ENCODE measurements at regions not wholly inside any gene's neighbourhood (a gene's known extent, or its start where the extent isn't known, plus 50 kb on each side); places are given as distances from the start of the nearest gene placed in this dataset.
"Not testable (repeated sequence)": the region's sequence is repeated elsewhere in the genome, so short reads cannot be mapped to it uniquely, and the experiment has no call there.

DNA sequence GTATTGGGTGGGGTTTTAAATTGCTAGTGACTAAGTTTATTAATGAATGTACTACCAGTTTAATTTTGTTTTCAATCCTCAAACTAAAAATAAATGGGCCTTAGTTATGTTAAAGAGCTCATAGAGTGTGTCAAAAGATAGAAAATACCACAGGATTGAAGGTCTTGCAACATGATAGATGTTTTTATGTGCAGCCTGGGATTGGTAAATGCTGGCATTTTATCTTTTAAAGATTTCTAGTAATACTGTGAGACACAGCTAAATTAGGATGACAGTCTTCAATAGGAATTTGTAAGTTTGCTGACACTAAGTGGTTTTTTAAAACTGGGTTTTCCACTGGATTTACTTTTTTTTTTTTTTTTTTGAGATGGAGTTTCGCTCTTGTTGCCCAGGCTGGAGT, 122.3 kb downstream of the HAUS1 start:
- no peak for DNase-seq (ENCODE audit: low spot score)

DNA sequence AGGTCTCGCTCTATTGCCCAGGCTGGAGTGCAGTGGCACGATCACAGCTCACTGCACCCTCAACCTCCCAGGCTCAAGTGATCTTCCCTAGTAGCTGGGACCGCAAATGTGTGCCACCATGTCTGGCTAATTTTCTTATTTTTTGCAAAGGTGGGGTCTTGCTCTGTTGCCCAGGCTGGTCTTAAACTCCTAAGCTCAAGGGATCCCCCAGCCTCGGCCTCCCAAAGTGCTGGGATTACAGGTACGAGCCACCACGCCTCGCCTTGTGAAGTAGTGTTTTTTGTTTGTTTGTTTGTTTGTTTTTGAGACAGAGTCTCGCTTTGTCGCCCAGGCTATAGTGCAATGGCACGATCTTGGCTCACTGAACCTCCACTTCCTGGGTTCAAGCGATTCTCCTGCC, 125.5 kb downstream of the HAUS1 start:
- not testable (repeated sequence) for DNase-seq (ENCODE audit: low spot score)

- no peak for DNase-seq (ENCODE audit: low spot score)
Observed at GRCh38 chr18:46236156-46236555, 132.0 kb downstream of the HAUS1 start.

DNA sequence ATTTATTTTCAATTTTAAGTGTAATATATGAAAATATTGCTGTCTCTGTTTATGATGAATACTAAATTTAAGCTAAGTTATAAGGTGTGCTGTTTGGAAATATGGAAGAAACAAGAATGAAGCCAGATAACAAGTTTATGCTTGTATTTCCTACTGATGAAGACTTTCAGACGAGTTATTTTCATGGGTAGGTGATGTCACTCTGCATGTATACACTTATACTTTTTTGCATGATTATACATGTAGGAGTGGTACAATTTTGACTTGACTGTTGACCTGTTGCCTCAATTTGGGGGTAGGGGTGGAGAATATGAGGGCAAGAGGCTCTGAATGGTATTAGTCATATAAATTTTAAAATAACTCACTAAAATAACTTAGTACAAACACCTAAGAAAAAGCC, 133.7 kb downstream of the HAUS1 start:
- no peak for DNase-seq (ENCODE audit: low spot score)

DNA sequence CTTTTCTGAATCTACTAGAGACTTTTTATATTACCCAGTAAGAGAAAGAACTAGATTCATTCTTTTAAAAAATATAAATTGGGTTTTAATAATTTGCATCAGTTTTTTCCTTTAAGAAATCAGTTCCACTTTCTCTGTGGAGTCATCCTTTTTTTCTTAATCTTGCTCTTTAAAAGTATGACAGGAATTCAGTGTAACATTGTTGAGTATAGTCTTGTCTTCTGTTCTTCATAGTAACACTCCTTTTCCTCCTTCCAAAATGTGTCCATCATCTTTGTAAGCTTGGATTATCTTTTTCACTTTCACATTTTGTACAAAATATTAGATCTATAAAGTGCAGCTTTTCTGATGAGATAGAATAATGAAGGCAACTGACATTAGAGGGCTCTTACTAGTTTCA, 135.4 kb downstream of the HAUS1 start:
- DNase-seq (ENCODE audit: low spot score): no peak

GRCh38 chr18:46239998-46240397, 135.8 kb downstream of the HAUS1 start:
- DNase-seq (ENCODE audit: low spot score): no peak

DNA sequence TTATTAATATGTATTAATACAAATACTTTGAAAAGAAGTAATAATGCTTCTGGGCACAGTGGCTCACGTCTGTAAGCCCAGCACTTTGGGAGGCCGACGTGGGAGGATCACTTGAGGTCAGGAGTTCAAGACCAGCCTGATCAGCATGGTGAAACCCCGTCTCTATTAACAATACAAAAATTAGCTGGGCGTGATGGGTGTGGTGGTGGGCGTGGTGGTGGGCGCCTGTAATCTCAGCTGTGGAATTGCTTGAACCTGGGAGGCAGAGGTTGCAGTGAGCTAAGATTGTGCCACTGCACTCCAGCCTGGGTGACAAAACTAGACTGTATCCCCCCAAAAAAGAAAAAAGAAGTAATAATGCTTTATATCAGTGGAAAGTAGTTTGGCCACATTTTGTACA, 137.2 kb downstream of the HAUS1 start:
- not testable (repeated sequence) for DNase-seq (ENCODE audit: low spot score)

GRCh38 chr18:46242183-46242582, 138.0 kb downstream of the HAUS1 start:
- DNase-seq (ENCODE audit: low spot score): no peak

DNA sequence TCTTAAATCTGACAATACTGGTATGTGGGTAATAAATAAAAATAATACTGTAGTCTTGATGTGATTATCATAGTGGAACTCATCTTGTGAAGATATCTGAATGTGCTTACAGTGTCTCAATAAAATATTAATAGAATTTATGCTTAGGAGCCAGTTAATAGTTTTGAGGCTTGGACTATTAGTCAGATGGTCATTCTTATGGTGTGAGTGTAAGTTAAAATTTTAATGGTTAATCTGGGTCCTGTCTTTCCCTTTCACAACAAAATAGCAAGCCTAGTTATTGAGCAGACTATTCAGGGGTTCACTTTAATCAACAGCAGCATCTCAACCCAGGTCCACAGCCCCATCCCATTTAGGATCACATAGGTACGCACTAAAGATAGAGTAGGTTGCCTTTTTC, 138.9 kb downstream of the HAUS1 start:
- no peak for DNase-seq (ENCODE audit: low spot score)

DNA sequence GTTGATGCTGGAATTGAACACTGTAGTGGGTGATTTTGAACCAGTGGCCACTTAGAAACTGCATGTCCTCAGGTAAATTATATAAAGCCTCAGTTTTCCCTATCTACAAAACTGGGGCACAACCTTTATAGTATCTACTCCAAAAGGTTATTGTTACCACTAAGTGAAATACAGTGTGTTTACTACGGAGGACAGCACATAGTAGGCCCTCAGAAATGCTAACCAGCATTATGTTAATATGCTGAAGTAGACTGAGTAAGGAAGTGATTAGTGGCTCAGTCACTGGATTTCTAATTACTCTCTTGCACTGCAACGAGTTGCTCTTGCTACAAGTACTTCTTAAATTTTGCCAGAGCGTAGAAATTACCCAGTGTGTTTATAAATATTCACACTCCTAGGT, 139.5 kb downstream of the HAUS1 start:
- DNase-seq (ENCODE audit: low spot score): no peak

- no peak for DNase-seq (ENCODE audit: low spot score)
Observed at GRCh38 chr18:46246101-46246500, 141.9 kb downstream of the HAUS1 start.

- DNase-seq (ENCODE audit: low spot score): no peak
Observed at GRCh38 chr18:46247942-46248341, 143.8 kb downstream of the HAUS1 start.

DNA sequence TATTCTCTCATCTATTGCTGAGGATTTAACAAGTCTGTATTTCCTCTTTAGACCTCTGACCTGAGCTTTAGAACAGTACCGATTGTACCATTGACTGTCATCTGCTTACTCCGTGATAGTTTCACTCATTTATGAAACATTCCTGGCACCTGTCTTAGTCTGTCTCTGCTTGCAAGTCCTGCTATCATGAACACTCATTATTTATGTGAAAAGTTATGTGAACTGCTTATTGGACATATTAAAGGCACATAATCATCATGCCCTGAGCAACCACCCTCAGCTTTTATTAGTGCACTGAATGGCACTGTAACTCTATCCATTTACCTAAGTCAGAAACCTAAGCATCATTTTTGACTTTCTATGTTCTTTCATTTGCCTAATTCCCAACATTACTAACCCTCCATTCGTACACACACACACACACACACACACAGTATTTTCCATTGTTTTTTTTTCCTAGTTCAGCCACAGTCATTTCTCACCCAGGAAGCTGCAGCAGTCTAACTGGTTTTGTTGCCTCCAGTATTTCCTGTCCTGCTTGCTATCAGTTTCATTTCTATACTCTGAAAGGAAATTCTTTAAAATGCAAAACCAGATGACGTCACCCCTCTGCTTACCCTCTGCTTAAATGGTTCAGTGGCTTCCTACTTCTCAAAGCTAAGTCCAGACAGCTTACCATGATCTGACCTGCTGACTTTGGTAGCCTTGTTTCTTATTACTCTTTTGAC, 146.1 kb downstream of the HAUS1 start:
- peak; percentile 96 for DNase-seq (ENCODE audit: low spot score)

GRCh38 chr18:46250812-46251173, 146.6 kb downstream of the HAUS1 start:
- DNase-seq (ENCODE audit: low spot score): no peak

DNA sequence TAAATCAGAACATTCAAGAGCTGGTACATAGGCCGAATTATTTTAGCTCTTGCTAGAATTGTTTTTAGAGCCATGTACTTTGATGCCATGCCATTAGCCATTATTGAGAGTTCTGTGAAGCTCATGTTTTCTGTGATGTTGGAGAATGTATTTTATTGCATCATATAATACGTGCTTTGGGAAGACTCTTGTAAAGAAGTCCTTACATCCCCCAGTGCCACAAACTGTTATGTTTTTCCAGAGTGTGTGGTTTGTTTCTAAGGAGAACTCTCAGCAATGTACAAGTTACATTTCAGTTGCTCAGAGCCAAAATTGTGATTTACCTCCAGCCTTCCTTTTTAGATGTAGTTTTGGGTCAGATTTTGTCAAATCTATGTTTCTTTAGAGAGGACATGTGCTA, 148.6 kb downstream of the HAUS1 start:
- DNase-seq (ENCODE audit: low spot score): no peak

DNA sequence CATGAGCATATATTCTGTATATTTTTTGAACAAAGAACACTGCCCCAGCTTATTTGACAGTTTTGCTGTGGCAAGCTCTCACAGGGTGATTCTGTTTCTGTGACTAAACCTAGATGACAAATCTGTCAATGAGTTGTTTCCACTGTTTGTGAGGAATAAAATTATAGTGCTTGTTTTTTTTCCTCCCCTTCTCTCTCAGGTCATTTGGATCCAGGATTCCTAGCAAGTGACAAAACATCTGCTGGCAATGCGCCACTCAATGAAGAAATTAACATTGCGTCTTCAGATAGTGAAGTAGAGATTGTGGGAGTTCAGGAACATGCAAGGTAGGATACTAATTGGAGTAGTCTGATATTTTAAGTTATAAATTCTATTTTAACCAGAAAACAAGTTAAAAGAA, 149.3 kb downstream of the HAUS1 start:
- no peak for DNase-seq (ENCODE audit: low spot score)

- DNase-seq (ENCODE audit: low spot score): no peak
Observed at GRCh38 chr18:46256078-46256477, 151.9 kb downstream of the HAUS1 start.

DNA sequence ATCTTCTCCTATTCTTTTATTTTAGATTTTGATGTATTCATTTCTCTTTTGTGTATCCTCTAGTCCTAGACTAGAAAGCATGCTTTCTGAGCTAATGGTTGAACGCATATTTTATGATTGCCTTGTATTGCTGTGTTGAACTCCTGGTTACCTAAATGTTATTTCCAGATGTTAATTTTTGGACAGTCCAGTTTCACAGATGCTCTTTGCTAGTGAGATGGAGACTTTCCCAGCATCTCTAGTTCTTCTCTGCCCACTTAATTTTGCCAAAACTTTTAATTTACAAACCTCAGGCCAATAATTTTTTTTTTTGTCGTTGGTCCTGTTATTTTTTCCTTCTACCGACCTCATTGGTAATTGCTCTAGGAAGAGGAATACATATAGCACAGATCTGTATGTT, 153.2 kb downstream of the HAUS1 start:
- no peak for DNase-seq (ENCODE audit: low spot score)

DNA sequence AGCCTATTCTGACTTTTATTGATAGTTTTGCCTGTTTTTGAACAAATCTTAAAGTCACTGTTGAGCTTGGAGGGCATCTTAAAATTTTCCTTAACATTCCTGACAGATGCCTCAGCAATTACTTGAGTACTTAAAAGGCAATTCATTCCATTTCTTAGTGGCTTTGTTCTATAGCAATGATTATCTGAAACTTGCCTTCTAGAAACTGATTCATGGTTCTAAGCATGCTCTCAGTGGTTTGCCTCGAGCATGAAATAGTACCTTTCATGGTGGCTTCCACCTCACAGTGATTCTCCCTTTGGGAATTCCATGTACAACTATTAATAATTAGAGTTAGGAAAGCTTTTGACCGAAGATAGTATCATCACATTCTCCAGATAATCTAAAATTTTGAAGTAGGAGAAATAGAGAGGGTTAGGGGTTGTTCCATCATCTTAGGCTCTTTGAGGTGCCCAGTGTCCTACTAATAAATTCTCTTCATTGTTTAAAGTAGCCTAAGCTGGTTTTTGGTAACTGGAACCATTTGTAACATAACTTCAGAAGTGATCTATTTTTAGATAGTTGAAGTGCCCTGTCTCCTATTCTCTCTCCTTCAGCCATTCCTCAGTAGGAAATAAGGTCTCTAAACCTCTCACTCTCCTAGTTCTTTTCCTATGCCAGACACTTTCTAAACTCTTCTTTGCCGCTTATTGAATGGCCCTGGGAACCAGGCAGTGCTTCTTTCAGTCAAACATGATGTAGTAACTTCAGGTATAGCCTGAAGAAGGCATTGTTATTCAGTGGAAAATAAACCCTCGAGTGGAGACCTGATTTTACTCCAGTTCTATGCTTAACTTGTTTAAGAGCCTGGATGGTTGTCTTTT, 156.1 kb downstream of the HAUS1 start:
- no peak for DNase-seq (ENCODE audit: low spot score)

DNA sequence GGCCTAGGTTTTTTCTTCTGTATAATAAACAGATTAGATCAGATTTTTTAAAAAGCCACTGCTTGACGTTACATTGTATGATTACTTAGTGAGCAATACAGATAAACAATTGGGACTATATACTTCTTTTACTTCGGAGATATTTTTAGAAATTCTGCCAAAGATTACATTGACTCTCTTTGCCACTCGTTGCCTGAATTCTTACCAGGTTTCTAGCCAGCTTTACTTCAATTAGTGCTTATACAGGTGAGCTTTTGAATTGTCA, 156.6 kb downstream of the HAUS1 start:
- no peak for DNase-seq (ENCODE audit: low spot score)

- no peak for DNase-seq (ENCODE audit: low spot score)
Observed at GRCh38 chr18:46261799-46262198, 157.6 kb downstream of the HAUS1 start.

DNA sequence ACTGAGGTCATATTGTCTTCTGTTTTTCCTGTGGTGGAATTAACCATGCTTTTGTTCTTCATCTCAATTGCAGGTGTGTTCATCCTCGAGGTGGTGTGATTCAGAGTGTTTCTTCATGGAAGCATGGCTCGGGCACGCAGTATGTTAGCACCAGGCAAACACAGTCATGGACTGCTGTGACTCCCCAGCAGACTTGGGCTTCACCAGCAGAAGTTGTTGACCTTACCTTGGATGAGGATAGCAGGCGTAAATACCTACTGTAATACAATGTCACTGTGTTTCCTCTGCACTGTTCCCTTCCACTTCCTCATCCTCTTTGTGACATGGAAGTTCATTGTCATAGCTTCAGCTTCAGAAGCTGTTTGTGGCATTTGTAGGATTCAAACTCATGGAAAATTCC, 158.7 kb downstream of the HAUS1 start:
- no peak for DNase-seq (ENCODE audit: low spot score)

GRCh38 chr18:46264255-46264654, 160.1 kb downstream of the HAUS1 start:
- DNase-seq (ENCODE audit: low spot score): peak; percentile 57

All from NAMALWA (cell line).